ENCODE measurements at regions not wholly inside any gene's neighbourhood (a gene's known extent, or its start where the extent isn't known, plus 50 kb on each side); places are given as distances from the start of the nearest gene placed in this dataset.
"Not testable (repeated sequence)": the region's sequence is repeated elsewhere in the genome, so short reads cannot be mapped to it uniquely, and the experiment has no call there.

GRCh38 chr17:78294776-78295175 is 63.3 kb downstream of the TMEM235 start:
- Histone ChIP-seq H3K4me2 (ENCODE audit: low read depth, low read length) (no peak overlapping the region), H3K36me3 (replicated peaks; ENCODE audit: insufficient read depth, low read length) (no peaks in the 10 kb centered on the region), H3K79me2 (ENCODE audit: low read length) (no peaks in the 10 kb centered on the region), H4K20me1 (ENCODE audit: insufficient read depth, low read length) (no peaks in the 10 kb centered on the region), H3K27me3 (replicated peaks; ENCODE audit: insufficient read depth, low read length) (peaks cover 29% of the 10 kb centered on the region), H3F3A (ENCODE audit: insufficient read depth, low read length) (no peaks in the 10 kb centered on the region), H3K9me3 (replicated peaks; ENCODE audit: insufficient read depth, low read length) (no peaks in the 10 kb centered on the region), H3K9me2 (replicated peaks; ENCODE audit: insufficient read depth, low read length) (no peaks in the 10 kb centered on the region), H3K4me1 (ENCODE audit: low read length) (no peaks in the 10 kb centered on the region), H3K9ac (ENCODE audit: low read length) (no peak overlapping the region), H3K27ac (ENCODE audit: low read length) (no peak overlapping the region), H3K4me3 (ENCODE audit: low read length) (no peak overlapping the region), H2AFZ (ENCODE audit: low read length) (no peak overlapping the region)
- TF ChIP-seq EZH2phosphoT487 (IDR thresholded peaks at IDR 0.05; ENCODE audit: low read length) (no peak), CTCF (IDR thresholded peaks at IDR 0.05; ENCODE audit: low read length) (no peak), EZH2 (optimal IDR thresholded peaks at IDR 0.05; ENCODE audit: low read depth, low read length) (no peak)
- DNase-seq: no peak

DNA sequence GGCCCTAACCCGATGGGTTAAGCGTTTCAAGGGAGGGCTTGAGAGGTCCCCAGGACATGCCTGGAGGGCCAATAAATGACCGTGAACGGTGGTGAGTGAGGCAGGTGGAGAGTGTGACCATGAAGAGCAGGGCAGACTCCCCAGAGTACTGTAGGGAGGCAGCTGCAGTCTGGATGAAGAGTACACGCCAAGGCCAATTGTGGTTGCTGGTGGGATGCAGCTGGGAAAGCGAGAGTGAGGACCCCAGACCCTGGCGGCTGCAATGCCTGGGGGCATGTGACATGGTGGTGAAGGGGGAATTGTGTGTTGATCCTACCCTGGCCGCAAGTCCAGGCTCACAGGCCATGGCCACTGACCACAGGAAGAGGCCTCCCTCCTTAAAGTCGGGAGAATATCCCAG is 62.9 kb downstream of the TMEM235 start:
- Histone ChIP-seq H2AFZ (ENCODE audit: low read length) (no peak overlapping the region), H3K9me3 (replicated peaks; ENCODE audit: insufficient read depth, low read length) (no peaks in the 10 kb centered on the region), H3K79me2 (ENCODE audit: low read length) (no peaks in the 10 kb centered on the region), H3K36me3 (replicated peaks; ENCODE audit: insufficient read depth, low read length) (no peaks in the 10 kb centered on the region), H3K27me3 (replicated peaks; ENCODE audit: insufficient read depth, low read length) (peaks cover 25% of the 10 kb centered on the region), H3K9ac (ENCODE audit: low read length) (no peak overlapping the region), H3K27ac (ENCODE audit: low read length) (no peak overlapping the region), H3K4me1 (ENCODE audit: low read length) (no peaks in the 10 kb centered on the region), H3K4me3 (ENCODE audit: low read length) (no peak overlapping the region), H3K4me2 (ENCODE audit: low read depth, low read length) (no peak overlapping the region), H3K9me2 (replicated peaks; ENCODE audit: insufficient read depth, low read length) (no peaks in the 10 kb centered on the region), H4K20me1 (ENCODE audit: insufficient read depth, low read length) (no peaks in the 10 kb centered on the region), H3F3A (ENCODE audit: insufficient read depth, low read length) (no peaks in the 10 kb centered on the region)
- TF ChIP-seq EZH2 (optimal IDR thresholded peaks at IDR 0.05; ENCODE audit: low read depth, low read length): no peak
- no peak for TF ChIP-seq EZH2phosphoT487 (IDR thresholded peaks at IDR 0.05; ENCODE audit: low read length)
- no peak for TF ChIP-seq CTCF (IDR thresholded peaks at IDR 0.05; ENCODE audit: low read length)
- DNase-seq: no peak

DNA sequence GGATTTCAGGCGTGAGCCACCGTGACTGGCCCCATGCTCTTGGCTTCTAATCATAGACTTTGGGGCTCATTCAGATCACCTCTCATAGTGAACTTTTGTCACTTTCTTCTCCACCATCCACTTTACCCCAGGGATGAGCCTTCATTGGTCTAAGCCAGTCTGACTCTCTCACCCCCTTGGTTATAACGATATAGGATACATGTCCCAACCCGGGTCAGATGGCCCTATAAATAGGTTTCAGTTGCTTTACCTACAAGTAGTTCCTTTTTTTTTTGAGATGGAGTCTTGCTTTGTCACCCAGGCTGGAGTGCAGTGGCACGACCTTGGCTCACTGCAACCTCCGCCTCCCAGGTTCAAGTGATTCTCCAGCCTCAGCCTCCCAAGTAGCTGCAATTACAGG is 61.7 kb downstream of the TMEM235 start:
- H3K4me3 ChIP-seq (ENCODE audit: low read length); H3F3A ChIP-seq (ENCODE audit: insufficient read depth, low read length); H3K9me3 ChIP-seq (replicated peaks; ENCODE audit: insufficient read depth, low read length); H3K79me2 ChIP-seq (ENCODE audit: low read length); H3K4me1 ChIP-seq (ENCODE audit: low read length); H4K20me1 ChIP-seq (ENCODE audit: insufficient read depth, low read length); DNase-seq; H3K27ac ChIP-seq (ENCODE audit: low read length); H3K9me2 ChIP-seq (replicated peaks; ENCODE audit: insufficient read depth, low read length); H3K4me2 ChIP-seq (ENCODE audit: low read depth, low read length); H3K9ac ChIP-seq (ENCODE audit: low read length); H3K36me3 ChIP-seq (replicated peaks; ENCODE audit: insufficient read depth, low read length); H2AFZ ChIP-seq (ENCODE audit: low read length): not testable (repeated sequence)
- H3K27me3 ChIP-seq (replicated peaks; ENCODE audit: insufficient read depth, low read length): peaks cover 23% of the 10 kb centered on the region

DNA sequence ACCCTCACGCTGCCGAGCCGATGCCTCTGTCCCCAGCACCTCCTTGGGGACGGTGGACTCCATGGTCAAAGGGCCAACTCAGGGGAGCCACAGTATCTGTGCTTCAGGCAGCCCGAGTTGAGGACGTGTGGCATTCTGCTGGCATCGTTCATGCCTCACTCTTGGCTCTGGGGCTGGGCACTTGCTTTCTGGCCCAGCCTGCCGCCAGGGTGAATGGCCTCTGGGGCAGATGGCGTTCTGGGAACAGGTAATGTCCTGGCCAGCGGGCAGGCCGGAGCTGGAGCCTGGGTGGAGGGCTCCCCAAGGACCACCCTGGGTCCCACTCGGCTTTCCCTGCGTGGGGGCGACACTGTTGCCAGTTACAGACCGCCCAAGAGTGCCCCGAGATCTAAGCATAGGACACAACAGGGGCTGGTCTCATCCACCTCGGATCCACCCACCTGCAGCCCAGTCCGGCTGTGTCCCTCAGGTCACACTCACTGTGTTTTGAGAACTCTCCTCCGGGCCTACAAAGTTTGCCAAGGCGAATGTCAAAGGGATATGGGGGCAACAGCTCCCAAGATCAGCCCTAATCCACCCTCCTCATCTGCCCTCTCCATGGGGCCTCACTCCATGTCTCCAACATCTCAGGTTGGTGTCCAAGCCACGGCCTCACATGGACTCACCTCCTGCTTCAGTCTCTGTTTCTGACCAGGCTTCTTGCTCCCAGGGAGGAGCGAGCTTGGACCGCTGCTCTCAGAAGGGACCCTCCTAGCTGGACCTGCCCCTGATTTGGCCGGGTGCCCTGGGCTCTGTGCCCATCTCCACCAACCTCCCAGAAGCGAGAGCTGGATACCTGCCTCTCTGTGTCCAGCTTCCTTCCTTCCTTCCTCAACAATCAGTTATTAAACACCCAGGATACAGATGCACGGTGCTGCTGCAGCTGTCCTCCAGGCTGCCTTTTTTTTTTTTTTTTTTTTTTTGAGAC is 60.8 kb downstream of the TMEM235 start:
- no peaks in the 10 kb centered on the region for H3K79me2 ChIP-seq (ENCODE audit: low read length)
- TF ChIP-seq CTCF (IDR thresholded peaks at IDR 0.05; ENCODE audit: low read length): no peak
- no peak for TF ChIP-seq EZH2 (optimal IDR thresholded peaks at IDR 0.05; ENCODE audit: low read depth, low read length)
- TF ChIP-seq EZH2phosphoT487 (IDR thresholded peaks at IDR 0.05; ENCODE audit: low read length): no peak
- no peak overlapping the region for H3K27ac ChIP-seq (ENCODE audit: low read length)
- H3K27me3 ChIP-seq (replicated peaks; ENCODE audit: insufficient read depth, low read length): peaks cover 18% of the 10 kb centered on the region
- H3K4me2 ChIP-seq (ENCODE audit: low read depth, low read length): no peak overlapping the region
- no peaks in the 10 kb centered on the region for H3K9me2 ChIP-seq (replicated peaks; ENCODE audit: insufficient read depth, low read length)
- H4K20me1 ChIP-seq (ENCODE audit: insufficient read depth, low read length): no peaks in the 10 kb centered on the region
- no peak overlapping the region for H3K4me3 ChIP-seq (ENCODE audit: low read length)
- DNase-seq: no peak
- H3K36me3 ChIP-seq (replicated peaks; ENCODE audit: insufficient read depth, low read length): no peaks in the 10 kb centered on the region
- H2AFZ ChIP-seq (ENCODE audit: low read length): no peak overlapping the region
- H3K9me3 ChIP-seq (replicated peaks; ENCODE audit: insufficient read depth, low read length): no peaks in the 10 kb centered on the region
- no peaks in the 10 kb centered on the region for H3F3A ChIP-seq (ENCODE audit: insufficient read depth, low read length)
- H3K9ac ChIP-seq (ENCODE audit: low read length): no peak overlapping the region
- no peaks in the 10 kb centered on the region for H3K4me1 ChIP-seq (ENCODE audit: low read length)

Data from MM.1S (cell line).